ENCODE measurements at regions not wholly inside any gene's neighbourhood (a gene's known extent, or its start where the extent isn't known, plus 50 kb on each side); places are given as distances from the start of the nearest gene placed in this dataset.

GRCh38 chrX:137646472-137646871 is 80.5 kb downstream of the ZIC3 start:
- H3K27me3 Mint-ChIP-seq (ENCODE audit: low read depth), result no peaks in the 10 kb centered on the region
- no peak overlapping the region for H3K27ac Mint-ChIP-seq (ENCODE audit: unreplicated experiment)
- TF ChIP-seq CTCF (IDR thresholded peaks at IDR 0.05), result no peak
- H3K9me3 Mint-ChIP-seq (ENCODE audit: low read depth), result peaks cover 21% of the 10 kb centered on the region
- no peak for DNase-seq (ENCODE audit: low spot score)
- H3K36me3 Mint-ChIP-seq (ENCODE audit: low read depth), result no peaks in the 10 kb centered on the region
- H3K4me1 Mint-ChIP-seq (ENCODE audit: low read depth), result no peaks in the 10 kb centered on the region
- no peak overlapping the region for H3K4me3 Mint-ChIP-seq (ENCODE audit: unreplicated experiment)

- Mint-ChIP-seq H3K4me3 (ENCODE audit: unreplicated experiment) (no peak overlapping the region), H3K9me3 (ENCODE audit: low read depth) (peaks cover 12% of the 10 kb centered on the region), H3K27ac (ENCODE audit: unreplicated experiment) (no peak overlapping the region), H3K4me1 (ENCODE audit: low read depth) (no peaks in the 10 kb centered on the region), H3K36me3 (ENCODE audit: low read depth) (no peaks in the 10 kb centered on the region), H3K27me3 (ENCODE audit: low read depth) (no peaks in the 10 kb centered on the region)
- DNase-seq (ENCODE audit: low spot score), result no peak
- TF ChIP-seq CTCF (IDR thresholded peaks at IDR 0.05), result no peak
Measured at GRCh38 chrX:137651647-137652046, 85.7 kb downstream of the ZIC3 start.

GRCh38 chrX:137652086-137652485 is 86.2 kb downstream of the ZIC3 start:
- no peak overlapping the region for H3K4me3 Mint-ChIP-seq (ENCODE audit: unreplicated experiment)
- peaks cover 12% of the 10 kb centered on the region for H3K9me3 Mint-ChIP-seq (ENCODE audit: low read depth)
- H3K36me3 Mint-ChIP-seq (ENCODE audit: low read depth), result no peaks in the 10 kb centered on the region
- no peak for TF ChIP-seq CTCF (IDR thresholded peaks at IDR 0.05)
- no peak overlapping the region for H3K27ac Mint-ChIP-seq (ENCODE audit: unreplicated experiment)
- no peaks in the 10 kb centered on the region for H3K27me3 Mint-ChIP-seq (ENCODE audit: low read depth)
- no peak for DNase-seq (ENCODE audit: low spot score)
- H3K4me1 Mint-ChIP-seq (ENCODE audit: low read depth), result no peaks in the 10 kb centered on the region

GRCh38 chrX:137654481-137654880 is 88.6 kb downstream of the ZIC3 start:
- H3K9me3 Mint-ChIP-seq (ENCODE audit: low read depth), result peaks cover 15% of the 10 kb centered on the region
- no peaks in the 10 kb centered on the region for H3K4me1 Mint-ChIP-seq (ENCODE audit: low read depth)
- no peak for DNase-seq (ENCODE audit: low spot score)
- no peaks in the 10 kb centered on the region for H3K27me3 Mint-ChIP-seq (ENCODE audit: low read depth)
- TF ChIP-seq CTCF (IDR thresholded peaks at IDR 0.05), result no peak
- H3K27ac Mint-ChIP-seq (ENCODE audit: unreplicated experiment), result no peak overlapping the region
- no peaks in the 10 kb centered on the region for H3K36me3 Mint-ChIP-seq (ENCODE audit: low read depth)
- no peak overlapping the region for H3K4me3 Mint-ChIP-seq (ENCODE audit: unreplicated experiment)

- H3K27ac Mint-ChIP-seq (ENCODE audit: unreplicated experiment), result no peak overlapping the region
Measured at GRCh38 chrX:137667776-137668175, 101.8 kb downstream of the ZIC3 start.

More at GRCh38 chrX:137667776-137668175, 101.8 kb downstream of the ZIC3 start:
- no peak for TF ChIP-seq CTCF (IDR thresholded peaks at IDR 0.05)
- no peaks in the 10 kb centered on the region for H3K27me3 Mint-ChIP-seq (ENCODE audit: low read depth)
- no peak for DNase-seq (ENCODE audit: low spot score)
- H3K4me3 Mint-ChIP-seq (ENCODE audit: unreplicated experiment), result no peak overlapping the region
- no peaks in the 10 kb centered on the region for H3K36me3 Mint-ChIP-seq (ENCODE audit: low read depth)
- H3K4me1 Mint-ChIP-seq (ENCODE audit: low read depth), result no peaks in the 10 kb centered on the region
- peaks cover 32% of the 10 kb centered on the region for H3K9me3 Mint-ChIP-seq (ENCODE audit: low read depth)

All from chondrocyte (in vitro differentiated cells).